H9 (cell line): ENCODE measurements at regions not wholly inside any gene's neighbourhood (a gene's known extent, or its start where the extent isn't known, plus 50 kb on each side); places are given as distances from the start of the nearest gene placed in this dataset.

ENCODE experiments used
- DNase-seq: peaks from one replicate; pipeline ENCODE4 v3.0.0-alpha.2; 2017
- H2AFZ ChIP-seq: one replicate; pipeline ENCODE4 v1.6.1; 2013; ENCODE audit warnings: mild to moderate bottlenecking, low read length, control low read depth, moderate library complexity
- H2AK5ac ChIP-seq: 2 replicates; pipeline ENCODE4 v1.6.1; 2013; ENCODE audit warnings: low read length, control low read depth, mixed read lengths; ENCODE audit not compliant: insufficient read length
- H2BK120ac ChIP-seq: one replicate; pipeline ENCODE4 v1.6.1; 2013; ENCODE audit warnings: low read depth, mild to moderate bottlenecking, low read length, control low read depth, inconsistent platforms; ENCODE audit not compliant: poor library complexity, severe bottlenecking
- H2BK12ac ChIP-seq: 2 replicates; pipeline ENCODE4 v1.6.1; 2013; ENCODE audit warnings: low read length, control low read depth, mixed read lengths, low read depth; ENCODE audit not compliant: insufficient read length
- H2BK15ac ChIP-seq: 2 replicates; pipeline ENCODE4 v1.6.1; 2013; ENCODE audit warnings: low read depth, low read length, control low read depth
- H2BK20ac ChIP-seq: one replicate; pipeline ENCODE4 v1.6.1; 2013; ENCODE audit warnings: low read depth, mild to moderate bottlenecking, low read length, control low read depth, inconsistent platforms; ENCODE audit not compliant: poor library complexity, severe bottlenecking
- H2BK5ac ChIP-seq: 2 replicates; pipeline ENCODE4 v1.6.1; 2013; ENCODE audit warnings: low read length, control low read depth, mixed read lengths; ENCODE audit not compliant: insufficient read length
- H3K14ac ChIP-seq: 2 replicates; pipeline ENCODE4 v1.6.1; 2013; ENCODE audit warnings: low read length, control low read depth; ENCODE audit not compliant: insufficient read depth
- H3K18ac ChIP-seq: 2 replicates; pipeline ENCODE4 v1.6.1; 2013; ENCODE audit warnings: low read depth, mild to moderate bottlenecking, mixed read lengths, low read length, control low read depth; ENCODE audit not compliant: insufficient read length
- H3K23ac ChIP-seq: 2 replicates; pipeline ENCODE4 v1.6.1; 2013; ENCODE audit warnings: low read length, control low read depth, mixed read lengths, low read depth; ENCODE audit not compliant: insufficient read length
- H3K23me2 ChIP-seq: 2 replicates; pipeline ENCODE4 v1.6.1; 2013; ENCODE audit warnings: low read depth, mild to moderate bottlenecking, mixed read lengths, low read length, control low read depth; ENCODE audit not compliant: insufficient read length, poor library complexity, severe bottlenecking
- H3K27ac ChIP-seq: 2 replicates; pipeline ENCODE4 v1.5.1; 2013; ENCODE audit warnings: low read length, control low read depth, mixed read lengths, low read depth; ENCODE audit not compliant: insufficient read length
- H3K27me3 ChIP-seq: 2 replicates; pipeline ENCODE4 v1.6.1; 2013; ENCODE audit warnings: low read length, control low read depth, inconsistent platforms; ENCODE audit not compliant: insufficient read depth
- H3K4ac ChIP-seq: 2 replicates; pipeline ENCODE4 v1.6.1; 2013; ENCODE audit warnings: low read depth, mild to moderate bottlenecking, control low read depth, inconsistent platforms, low read length, moderate library complexity
- H3K4me1 ChIP-seq: 2 replicates; pipeline ENCODE4 v1.6.1; 2013; ENCODE audit warnings: low read length, control low read depth, inconsistent platforms; ENCODE audit not compliant: insufficient read depth
- H3K4me2 ChIP-seq: 2 replicates; pipeline ENCODE4 v1.6.1; 2013; ENCODE audit warnings: low read length, control low read depth, mixed read lengths; ENCODE audit not compliant: insufficient read length, insufficient read depth
- H3K56ac ChIP-seq: 2 replicates; pipeline ENCODE4 v1.6.1; 2013; ENCODE audit warnings: low read depth, mild to moderate bottlenecking, mixed read lengths, low read length, control low read depth; ENCODE audit not compliant: insufficient read length
- H3K79me1 ChIP-seq: 2 replicates; pipeline ENCODE4 v1.6.1; 2013; ENCODE audit warnings: low read depth, mild to moderate bottlenecking, moderate library complexity, low read length, control low read depth, inconsistent platforms; ENCODE audit not compliant: insufficient read depth, poor library complexity, severe bottlenecking
- H3K79me2 ChIP-seq: 2 replicates; pipeline ENCODE4 v1.6.1; 2013; ENCODE audit warnings: low read length, control low read depth, inconsistent platforms; ENCODE audit not compliant: insufficient read depth
- H3K9ac ChIP-seq: 2 replicates; pipeline ENCODE4 v1.6.1; 2013; ENCODE audit warnings: low read length, control low read depth, mixed read lengths; ENCODE audit not compliant: insufficient read length; ENCODE audit errors: extremely low read depth
- H3K9me3 ChIP-seq: one replicate; pipeline ENCODE4 v1.6.1; 2013; ENCODE audit warnings: low read depth, low read length, inconsistent platforms; ENCODE audit not compliant: control insufficient read depth
- H3T11ph ChIP-seq: one replicate; pipeline ENCODE4 v1.6.1; 2013; ENCODE audit warnings: mild to moderate bottlenecking, low read length, control low read depth, inconsistent platforms
- H4K20me1 ChIP-seq: one replicate; pipeline ENCODE4 v1.6.1; 2013; ENCODE audit not compliant: control insufficient read depth, insufficient read length, insufficient read depth
- H4K5ac ChIP-seq: 2 replicates; pipeline ENCODE4 v1.6.1; 2013; ENCODE audit warnings: low read depth, mild to moderate bottlenecking, mixed read lengths, low read length, control low read depth; ENCODE audit not compliant: insufficient read length
- H4K8ac ChIP-seq: replicated peaks from 2 replicates; pipeline ENCODE4 v1.6.1; 2013; ENCODE audit warnings: low read length, control low read depth, mixed read lengths, low read depth; ENCODE audit not compliant: insufficient read length
- H4K91ac ChIP-seq: 2 replicates; pipeline ENCODE4 v1.6.1; 2013; ENCODE audit warnings: low read depth, mild to moderate bottlenecking, moderate library complexity, mixed read lengths, low read length, control low read depth; ENCODE audit not compliant: insufficient read length
- H3K27ac Mint-ChIP-seq, 3 experiments: 2 replicates in 2 of 3; 3 replicates in 1 of 3; pipeline ENCODE4 v1.8.0; 2020 to 2021; ENCODE audit warnings: mixed read lengths in 3 of 3, mild to moderate bottlenecking in 1 of 3, moderate library complexity in 1 of 3
- H3K27me3 Mint-ChIP-seq: 2 replicates; pipeline ENCODE4 v1.8.0; 2021; ENCODE audit warnings: low read depth, mild to moderate bottlenecking, moderate library complexity, mixed read lengths
- H3K36me3 Mint-ChIP-seq, 3 experiments: 2 replicates in 2 of 3; 3 replicates in 1 of 3; pipeline ENCODE4 v1.8.0; 2020 to 2021; ENCODE audit warnings: low read depth in 3 of 3, mixed read lengths in 3 of 3; ENCODE audit not compliant: insufficient read depth in 1 of 3
- H3K4me1 Mint-ChIP-seq, 2 experiments: 2 replicates each; pipeline ENCODE4 v1.8.0; 2020; ENCODE audit warnings: mixed read lengths in 2 of 2
- H3K4me3 Mint-ChIP-seq, 2 experiments: 2 replicates in 1 of 2; 3 replicates in 1 of 2; pipeline ENCODE4 v1.8.0; 2020 to 2021; ENCODE audit warnings: mild to moderate bottlenecking in 2 of 2, mixed read lengths in 2 of 2, moderate library complexity in 1 of 2
- H3K9me3 Mint-ChIP-seq, 2 experiments: 2 replicates in 1 of 2; 3 replicates in 1 of 2; pipeline ENCODE4 v1.8.0; 2020; ENCODE audit warnings: mild to moderate bottlenecking in 2 of 2, mixed read lengths in 2 of 2, moderate library complexity in 1 of 2
- WGBS: extraction: QIAGEN DNeasy Blood & Tissue Kit; methylation state at CpG from one replicate; pipeline ENCODE4 v1.1.7; 2013; ENCODE audit warnings: missing lambda C conversion rate, low lambda C conversion rate, mixed read lengths; ENCODE audit not compliant: insufficient read length; ENCODE audit errors: extremely low coverage; 5-methylcytosine and 5-hydroxymethylcytosine counted together
- TF ChIP-seq, protein P1 (sequence below): fragments of 200-600 bp; sonication (generic); conservative IDR thresholded peaks from 3 replicates; pipeline ENCODE4 v1.8.0; 2021; ENCODE audit warnings: antibody characterized with exemption, mild to moderate bottlenecking

DNA sequence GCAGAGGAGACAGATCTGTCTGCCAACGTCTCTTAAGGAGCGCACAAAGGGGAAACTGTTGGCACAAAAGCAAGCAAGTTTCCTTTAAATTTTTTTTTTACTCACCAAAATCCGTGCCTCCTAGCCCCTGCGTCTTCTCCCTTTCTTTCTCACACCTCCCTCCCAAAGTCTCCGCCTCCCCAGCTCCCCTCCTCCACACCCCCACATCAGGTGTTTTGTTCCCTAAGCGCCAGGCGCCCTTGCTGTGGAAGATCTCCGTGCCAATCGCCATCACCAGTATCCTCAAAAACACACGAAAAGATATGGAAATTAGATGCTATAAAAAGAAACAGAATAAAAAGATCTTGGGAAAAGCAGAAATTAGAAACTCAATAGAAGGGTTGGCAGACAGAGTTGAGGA, 87.6 kb downstream of the DRD1 start:
- H4K91ac ChIP-seq, result no peak overlapping the region
- no peak overlapping the region for H3K56ac ChIP-seq
- H3K4me2 ChIP-seq, result no peak overlapping the region
- Mint-ChIP-seq H3K9me3 (no peaks in the 10 kb centered on the region), H3K4me1 (peaks cover 18 to 21% of the 10 kb centered on the region in 2 experiments), H3K27ac (no peak overlapping the region; a peak in 1 of 7 replicates), H3K36me3 (no peaks in the 10 kb centered on the region), H3K4me3 (0 out of 5 replicates have a peak overlapping the region, but pooled peaks of 1 of the 2 experiments have one; percentile 24), H3K27me3 (peaks cover 6% of the 10 kb centered on the region; the same call in 1 of the 2 replicates)
- no peak overlapping the region for H2BK15ac ChIP-seq
- H3K27ac ChIP-seq, result no peak overlapping the region
- DNase-seq, result no peak
- H2BK12ac ChIP-seq, result no peak overlapping the region
- H3K4ac ChIP-seq, result no peak overlapping the region
- no peak overlapping the region for H3K23ac ChIP-seq
- H3T11ph ChIP-seq, result no peak overlapping the region
- H2BK5ac ChIP-seq, result no peak overlapping the region
- no peak overlapping the region for H3K14ac ChIP-seq
- no peak overlapping the region for H2AK5ac ChIP-seq
- no peaks in the 10 kb centered on the region for H3K79me2 ChIP-seq
- no peak overlapping the region for H2AFZ ChIP-seq
- H3K27me3 ChIP-seq, result no peaks in the 10 kb centered on the region
- H4K8ac ChIP-seq, result no peak overlapping the region
- H3K9me3 ChIP-seq, result no peaks in the 10 kb centered on the region
- H2BK20ac ChIP-seq, result no peak overlapping the region
- TF ChIP-seq, protein P1, sequence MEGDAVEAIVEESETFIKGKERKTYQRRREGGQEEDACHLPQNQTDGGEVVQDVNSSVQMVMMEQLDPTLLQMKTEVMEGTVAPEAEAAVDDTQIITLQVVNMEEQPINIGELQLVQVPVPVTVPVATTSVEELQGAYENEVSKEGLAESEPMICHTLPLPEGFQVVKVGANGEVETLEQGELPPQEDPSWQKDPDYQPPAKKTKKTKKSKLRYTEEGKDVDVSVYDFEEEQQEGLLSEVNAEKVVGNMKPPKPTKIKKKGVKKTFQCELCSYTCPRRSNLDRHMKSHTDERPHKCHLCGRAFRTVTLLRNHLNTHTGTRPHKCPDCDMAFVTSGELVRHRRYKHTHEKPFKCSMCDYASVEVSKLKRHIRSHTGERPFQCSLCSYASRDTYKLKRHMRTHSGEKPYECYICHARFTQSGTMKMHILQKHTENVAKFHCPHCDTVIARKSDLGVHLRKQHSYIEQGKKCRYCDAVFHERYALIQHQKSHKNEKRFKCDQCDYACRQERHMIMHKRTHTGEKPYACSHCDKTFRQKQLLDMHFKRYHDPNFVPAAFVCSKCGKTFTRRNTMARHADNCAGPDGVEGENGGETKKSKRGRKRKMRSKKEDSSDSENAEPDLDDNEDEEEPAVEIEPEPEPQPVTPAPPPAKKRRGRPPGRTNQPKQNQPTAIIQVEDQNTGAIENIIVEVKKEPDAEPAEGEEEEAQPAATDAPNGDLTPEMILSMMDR, result no peak
- H3K79me1 ChIP-seq, result no peaks in the 10 kb centered on the region
- H4K5ac ChIP-seq, result no peak overlapping the region
- H4K20me1 ChIP-seq, result no peaks in the 10 kb centered on the region
- no CpG with 5 or more reads among the region's 10 CpGs for WGBS
- no peak overlapping the region for H3K18ac ChIP-seq
- no peaks in the 10 kb centered on the region for H3K23me2 ChIP-seq
- no peak overlapping the region for H2BK120ac ChIP-seq
- peaks cover 4% of the 10 kb centered on the region; the same call in 1 of the 2 replicates for H3K4me1 ChIP-seq
- no peak overlapping the region for H3K9ac ChIP-seq
